Hematopoietic multipotent progenitor cell treated with erythropoietin and hydrocortisone succinate and interleukin-3 and kit ligand, for 15 days (in vitro differentiated cells): ENCODE measurements at regions not wholly inside any gene's neighbourhood (a gene's known extent, or its start where the extent isn't known, plus 50 kb on each side); places are given as distances from the start of the nearest gene placed in this dataset.
"Not testable (repeated sequence)": the region's sequence is repeated elsewhere in the genome, so short reads cannot be mapped to it uniquely, and the experiment has no call there.

Experiments used
- DNase-seq: peaks from one replicate; pipeline ENCODE4 v3.0.0-alpha.2; 2015; ENCODE audit warnings: low spot score

DNA sequence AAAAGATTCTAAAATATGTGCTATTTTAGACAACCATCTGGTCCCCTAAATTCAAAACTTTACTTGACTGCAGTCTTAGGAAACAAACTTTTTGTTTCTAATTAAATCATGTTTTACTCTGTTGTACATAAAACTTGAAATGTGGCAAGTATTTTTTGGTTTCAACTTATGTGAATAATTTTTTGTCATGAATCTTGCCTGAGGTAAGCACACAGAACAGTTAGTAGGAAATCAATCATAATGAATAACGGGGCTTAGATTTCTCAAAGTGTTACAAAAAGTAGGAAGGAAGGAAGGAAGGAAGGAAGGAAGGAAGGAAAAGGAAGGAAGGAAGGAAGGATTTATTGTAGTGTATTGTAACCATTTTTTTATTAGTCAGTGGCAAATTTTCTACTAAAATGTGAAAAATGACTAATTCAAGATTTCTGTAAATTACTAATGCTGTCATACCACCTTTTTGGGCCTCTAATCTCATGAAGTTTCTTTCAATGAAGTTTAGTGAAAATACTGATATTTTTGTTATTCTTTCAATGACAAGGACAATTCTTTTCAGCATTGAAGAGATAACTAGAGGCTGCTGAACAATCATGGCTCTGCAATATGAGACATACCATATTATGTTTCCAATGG, 1689.2 kb downstream of the OTOL1 start:
- no peak for DNase-seq

DNA sequence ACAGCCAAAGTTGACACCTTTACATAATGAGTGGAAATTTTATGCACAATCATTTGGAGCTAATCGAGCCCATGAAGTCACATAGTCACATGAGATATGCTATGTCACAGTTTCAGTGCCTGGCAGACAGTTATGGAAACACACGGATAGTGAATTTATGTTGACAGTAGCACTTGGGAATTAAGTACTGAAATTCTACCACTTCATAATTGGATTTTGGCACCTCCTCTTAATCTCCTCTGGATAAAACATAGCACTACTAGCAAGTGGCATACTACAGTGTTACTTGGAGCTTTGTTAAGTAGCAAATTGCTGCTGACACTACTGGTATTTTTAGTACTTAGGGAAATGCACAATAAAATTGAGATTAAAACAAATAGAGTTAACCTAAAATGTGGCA, 1679.4 kb downstream of the OTOL1 start:
- no peak for DNase-seq

DNA sequence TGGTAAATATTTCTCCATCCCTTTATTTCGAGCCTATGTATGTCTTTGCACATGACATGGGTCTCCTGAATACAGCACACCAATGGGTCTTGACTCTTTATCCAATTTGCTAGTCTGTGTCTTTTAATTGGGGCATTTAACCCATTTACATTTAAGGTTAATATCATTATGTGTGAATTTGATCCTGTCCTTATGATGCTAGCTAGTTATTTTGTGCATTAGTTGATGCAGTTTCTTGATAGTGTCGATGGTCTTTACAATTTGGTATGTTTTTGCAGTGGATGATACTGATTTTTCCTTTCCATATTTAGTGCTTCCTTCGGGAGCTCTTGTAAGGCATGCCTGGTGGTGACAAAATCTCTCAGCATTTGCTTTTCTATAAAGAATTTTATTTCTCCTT, 1675.9 kb downstream of the OTOL1 start:
- not testable (repeated sequence) for DNase-seq

DNA sequence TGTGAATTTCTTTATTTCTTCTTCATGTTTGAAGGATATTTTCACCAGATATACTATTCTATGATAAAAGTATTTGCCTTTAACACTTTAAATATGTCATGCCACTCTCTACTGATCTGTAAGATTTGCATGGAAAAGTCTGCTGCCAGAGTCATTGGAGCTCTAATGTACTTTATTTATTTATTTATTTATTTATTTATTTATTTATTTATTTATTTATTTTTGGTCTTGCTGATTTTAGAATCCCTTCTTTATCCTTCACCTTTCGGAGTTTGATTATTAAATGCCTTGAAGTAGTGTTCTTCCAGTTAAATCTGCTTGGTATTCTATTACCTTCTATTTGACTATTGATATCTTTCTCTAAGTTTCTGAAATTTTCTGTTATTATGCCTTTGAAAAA, 1669.6 kb downstream of the OTOL1 start:
- no peak for DNase-seq

DNA sequence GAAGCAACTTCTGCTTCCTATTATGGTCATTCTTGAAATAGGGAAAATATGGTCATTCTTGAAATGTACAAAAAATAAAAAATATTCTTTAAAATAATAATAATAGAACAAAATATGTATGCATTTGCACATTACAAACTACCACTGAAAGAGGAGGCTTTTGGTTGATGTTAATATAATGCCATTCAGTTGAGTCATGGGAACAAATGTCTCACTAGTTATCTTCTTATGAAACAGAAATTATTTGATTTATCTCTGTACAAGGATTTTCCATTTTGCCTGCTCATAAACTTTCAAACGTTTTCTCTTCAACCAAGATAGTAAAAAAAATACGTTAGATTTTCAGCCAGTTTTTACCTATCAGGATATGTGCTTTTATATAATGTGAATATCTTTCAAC, 1662.7 kb downstream of the OTOL1 start:
- DNase-seq: no peak

DNA sequence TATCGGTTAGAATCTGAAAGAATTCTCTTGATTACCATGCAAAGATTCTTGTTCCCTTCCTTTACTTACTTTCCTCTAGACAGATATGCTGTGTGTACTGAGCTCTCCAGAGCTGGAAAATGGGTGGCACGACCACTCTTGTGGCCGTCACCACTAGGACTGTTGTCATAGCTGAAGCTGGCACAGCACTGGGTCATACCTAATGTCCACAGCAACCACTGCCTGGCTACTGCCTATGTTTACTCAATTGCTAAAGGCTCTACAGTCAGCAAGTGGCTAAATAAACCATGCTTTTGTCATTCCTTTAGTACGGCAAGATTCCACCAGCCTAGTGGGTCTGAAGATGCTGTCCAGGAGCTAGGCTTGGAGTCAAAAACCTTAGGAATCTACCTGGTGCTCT, 1643.0 kb downstream of the OTOL1 start:
- no peak for DNase-seq

DNA sequence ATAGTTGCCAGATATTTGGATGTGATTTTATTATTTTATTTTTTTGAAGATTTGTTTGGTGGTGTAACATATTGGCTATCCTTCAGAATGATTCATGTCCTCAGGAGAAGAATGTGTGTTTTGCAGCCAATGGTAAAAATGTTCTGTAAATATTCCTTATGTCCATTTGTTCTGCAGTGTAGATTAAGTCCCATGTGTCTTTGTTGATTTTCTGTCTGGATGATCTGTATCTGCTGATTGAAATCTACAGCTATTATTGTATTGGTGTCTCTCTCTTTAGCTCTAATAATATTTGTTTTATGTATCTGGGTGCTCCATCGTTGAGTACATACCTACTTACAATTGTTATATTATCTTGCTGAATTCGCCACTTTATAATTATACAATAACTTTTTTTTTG, 1641.7 kb downstream of the OTOL1 start:
- no peak for DNase-seq

DNA sequence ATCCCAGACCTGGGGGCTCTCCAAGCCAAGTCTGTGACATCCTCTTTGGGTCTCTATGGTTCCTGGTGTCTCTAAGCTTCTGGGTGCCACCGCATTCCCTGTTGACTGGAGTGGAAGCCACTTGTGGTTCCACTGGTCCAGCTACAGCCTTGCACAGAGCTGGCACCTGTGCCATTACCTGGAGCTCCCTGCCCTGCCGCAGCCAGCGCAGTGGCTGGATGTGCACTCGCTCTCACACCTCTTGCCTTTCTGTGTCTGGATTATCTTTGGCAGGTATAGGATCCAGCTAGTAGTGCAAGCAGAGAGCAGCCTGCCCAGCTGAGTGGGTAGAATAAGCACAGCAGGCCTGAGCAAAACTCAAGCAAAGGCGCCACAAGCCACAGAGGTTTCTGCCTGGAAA, 1635.5 kb downstream of the OTOL1 start:
- DNase-seq: no peak

DNA sequence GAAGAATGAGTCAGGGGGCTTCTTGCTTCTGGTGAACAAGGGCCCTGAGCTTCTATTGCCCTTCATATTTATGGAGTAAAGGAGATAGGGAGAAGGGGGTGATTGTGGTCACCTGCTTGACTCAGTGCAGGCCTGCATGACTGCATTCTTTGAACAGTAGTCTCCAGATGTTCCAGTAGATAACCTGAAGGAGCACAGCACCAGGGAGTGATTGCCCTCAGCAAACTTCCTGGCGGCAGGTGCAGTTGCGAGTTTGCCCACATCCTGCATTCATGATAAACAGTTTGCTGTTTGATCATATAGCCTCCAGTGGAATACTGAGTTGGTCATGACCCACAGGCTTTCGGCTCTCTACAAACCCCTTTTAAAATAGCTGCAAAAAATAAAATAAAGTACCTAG, 1632.7 kb downstream of the OTOL1 start:
- DNase-seq: no peak

DNA sequence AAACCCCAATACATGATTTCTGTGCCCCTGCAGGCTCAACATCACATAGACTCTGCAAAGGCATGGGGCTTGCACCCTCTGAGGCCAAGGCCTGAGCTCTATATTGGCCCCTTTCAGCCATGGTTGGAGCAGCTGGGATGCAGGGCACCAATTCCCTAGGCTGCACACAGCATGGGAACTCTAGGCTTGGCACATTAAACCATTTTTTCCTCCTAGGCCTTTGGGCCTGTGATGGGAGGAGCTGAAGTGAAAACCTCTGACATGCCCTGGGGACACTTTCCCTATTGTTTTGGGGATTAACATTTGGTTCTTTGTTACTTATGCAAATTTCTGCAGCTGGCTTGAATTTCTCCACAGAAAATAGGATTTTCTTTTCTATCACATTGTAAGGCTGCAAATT, 1629.5 kb downstream of the OTOL1 start:
- DNase-seq: no peak
